Neural cell (in vitro differentiated cells): ENCODE measurements at regions not wholly inside any gene's neighbourhood (a gene's known extent, or its start where the extent isn't known, plus 50 kb on each side); places are given as distances from the start of the nearest gene placed in this dataset.

Experiments used
- H2AFZ ChIP-seq: fragments of 200-600, 300-800 bp; sonication (generic), shearing (Covaris generic); 2 replicates; pipeline ENCODE4 v1.6.0; 2014; ENCODE audit warnings: low read depth, mild to moderate bottlenecking, antibody characterized with exemption, low read length, moderate library complexity
- H3F3A ChIP-seq: fragments of 200-600 bp; shearing (Covaris generic); 2 replicates; pipeline ENCODE4 v1.6.1; 2016; ENCODE audit warnings: mild to moderate bottlenecking, moderate library complexity, mixed read lengths, antibody characterized with exemption, low read length; ENCODE audit not compliant: insufficient read depth, poor library complexity, severe bottlenecking
- H3K27ac ChIP-seq: fragments of 200-600, 300-800 bp; sonication (generic), shearing (Covaris generic); 2 replicates; pipeline ENCODE4 v1.5.1; 2014; ENCODE audit warnings: mild to moderate bottlenecking, low read length, moderate library complexity
- H3K27me3 ChIP-seq: fragments of 300-800, 200-600 bp; sonication (generic), shearing (Covaris generic); 2 replicates; pipeline ENCODE4 v1.6.0; 2014; ENCODE audit warnings: mild to moderate bottlenecking, low read depth, low read length, moderate library complexity; ENCODE audit not compliant: insufficient read depth
- H3K36me3 ChIP-seq: fragments of 300-800, 200-600 bp; sonication (generic), shearing (Covaris generic); 2 replicates; pipeline ENCODE4 v1.5.1; 2014; ENCODE audit warnings: mild to moderate bottlenecking, antibody characterized with exemption, low read length, moderate library complexity; ENCODE audit not compliant: insufficient read depth
- H3K4me2 ChIP-seq: fragments of 300-800, 200-600 bp; sonication (generic), shearing (Covaris generic); 2 replicates; pipeline ENCODE4 v1.6.0; 2014; ENCODE audit warnings: mild to moderate bottlenecking, low read length
- H3K4me3 ChIP-seq: fragments of 300-800, 200-600 bp; sonication (generic), shearing (Covaris generic); 2 replicates; pipeline ENCODE4 v1.5.1; 2014; ENCODE audit warnings: mild to moderate bottlenecking, low read length, moderate library complexity
- H3K79me2 ChIP-seq: fragments of 200-600 bp; shearing (Covaris generic); replicated peaks from 2 replicates; pipeline ENCODE4 v1.6.0; 2014; ENCODE audit warnings: mild to moderate bottlenecking, low read length, moderate library complexity; ENCODE audit not compliant: insufficient read depth
- H3K9ac ChIP-seq: fragments of 300-800, 200-600 bp; sonication (generic), shearing (Covaris generic); 2 replicates; pipeline ENCODE4 v1.6.1; 2016; ENCODE audit warnings: mild to moderate bottlenecking, low read length, mixed read lengths
- H3K9me2 ChIP-seq: fragments of 200-600 bp; shearing (Covaris generic); 2 replicates; pipeline ENCODE4 v1.6.1; 2016; ENCODE audit warnings: mild to moderate bottlenecking, low read length, mixed read lengths; ENCODE audit not compliant: insufficient read depth
- H3K9me3 ChIP-seq: fragments of 200-600, 300-800 bp; sonication (generic), shearing (Covaris generic); 2 replicates; pipeline ENCODE4 v1.6.1; 2016; ENCODE audit warnings: mild to moderate bottlenecking, mixed run types, low read length, moderate library complexity, mixed read lengths
- H4K20me1 ChIP-seq: fragments of 200-600 bp; shearing (Covaris generic); 2 replicates; pipeline ENCODE4 v1.6.1; 2016; ENCODE audit warnings: mild to moderate bottlenecking, mixed run types; ENCODE audit not compliant: insufficient read depth
- CTCF ChIP-seq: fragments of 450-650 bp; IDR thresholded peaks from 2 replicates; pipeline ENCODE4 v1.5.1; 2014; ENCODE audit warnings: antibody characterized with exemption, mild to moderate bottlenecking, moderate library complexity; ENCODE audit not compliant: poor library complexity, severe bottlenecking
- EP300 ChIP-seq: fragments of 450-650 bp; conservative IDR thresholded peaks from 2 replicates; pipeline ENCODE4 v1.6.1; 2014; ENCODE audit warnings: antibody characterized with exemption, mild to moderate bottlenecking, moderate library complexity; ENCODE audit not compliant: poor library complexity, severe bottlenecking
- EZH2 ChIP-seq: fragments of 200-600, 300-800 bp; shearing (Covaris generic), sonication (generic); IDR thresholded peaks from 2 replicates; pipeline ENCODE4 v1.6.1; 2014; ENCODE audit warnings: antibody characterized with exemption, low read length, borderline replicate concordance, mild to moderate bottlenecking; ENCODE audit not compliant: insufficient read depth, poor library complexity, severe bottlenecking
- MXI1 ChIP-seq: fragments of 450-650 bp; conservative IDR thresholded peaks from 2 replicates; pipeline ENCODE4 v1.6.1; 2014; ENCODE audit warnings: antibody characterized with exemption, mild to moderate bottlenecking; ENCODE audit not compliant: poor library complexity, severe bottlenecking
- POLR2AphosphoS5 ChIP-seq: IDR thresholded peaks from 2 replicates; pipeline ENCODE4 v1.6.1; 2012
- RAD21 ChIP-seq: fragments of 450-650 bp; conservative IDR thresholded peaks from 2 replicates; pipeline ENCODE4 v1.6.1; 2014; ENCODE audit warnings: antibody characterized with exemption, mild to moderate bottlenecking, moderate library complexity
- REST ChIP-seq: IDR thresholded peaks from 2 replicates; pipeline ENCODE4 v1.6.1; 2012; ENCODE audit warnings: borderline replicate concordance
- SMC3 ChIP-seq: fragments of 450-650 bp; conservative IDR thresholded peaks from 2 replicates; pipeline ENCODE4 v1.6.1; 2014; ENCODE audit warnings: antibody characterized with exemption, mild to moderate bottlenecking, moderate library complexity; ENCODE audit not compliant: poor library complexity
- TAF1 ChIP-seq: IDR thresholded peaks from 2 replicates; pipeline ENCODE4 v1.6.1; 2012; ENCODE audit warnings: low read depth

- Histone ChIP-seq H3K4me2 (no peak overlapping the region), H3K9ac (no peak overlapping the region), H3K36me3 (no peaks in the 10 kb centered on the region), H3K27ac (no peak overlapping the region), H3K27me3 (no peaks in the 10 kb centered on the region), H4K20me1 (no peaks in the 10 kb centered on the region), H3K9me2 (no peaks in the 10 kb centered on the region), H3F3A (no peaks in the 10 kb centered on the region), H2AFZ (no peak overlapping the region), H3K79me2 (no peaks in the 10 kb centered on the region), H3K9me3 (no peaks in the 10 kb centered on the region), H3K4me3 (no peak overlapping the region)
- TF ChIP-seq EP300 (no peak), REST (no peak), SMC3 (no peak), POLR2AphosphoS5 (no peak), TAF1 (no peak), CTCF (no peak), EZH2 (no peak), RAD21 (no peak), MXI1 (no peak)
These were observed 60.2 kb downstream of the TFPI2 start for GRCh38 chr7:93830141-93830925.

- Histone ChIP-seq H3K9ac (no peak overlapping the region), H3K9me3 (no peaks in the 10 kb centered on the region), H2AFZ (no peak overlapping the region), H3K27me3 (no peaks in the 10 kb centered on the region), H3K4me3 (no peak overlapping the region), H3K4me2 (no peak overlapping the region), H3K27ac (no peak overlapping the region), H4K20me1 (no peaks in the 10 kb centered on the region), H3K79me2 (no peaks in the 10 kb centered on the region), H3F3A (no peaks in the 10 kb centered on the region), H3K36me3 (no peaks in the 10 kb centered on the region), H3K9me2 (no peaks in the 10 kb centered on the region)
- TF ChIP-seq EP300 (no peak), SMC3 (no peak), REST (no peak), CTCF (no peak), RAD21 (no peak), TAF1 (no peak)
These were observed 62.3 kb downstream of the TFPI2 start for GRCh38 chr7:93828260-93828659.
